HepG2 (cell line): ENCODE measurements at regions not wholly inside any gene's neighbourhood (a gene's known extent, or its start where the extent isn't known, plus 50 kb on each side); places are given as distances from the start of the nearest gene placed in this dataset.

Experiments
- ATAC-seq: fragments of 200-7000 bp; cut with Tn5 transposase; 3 replicates; pipeline ENCODE4 v1.9.1; 2020; ENCODE audit warnings: mild to moderate bottlenecking, moderate library complexity
- BruUV-seq: library from RNA; stranded (reverse); fragments of 400-500 nt; replicated peaks from 2 replicates; lab custom pipeline; 2021; lab: Mats Ljungman, UMichigan
- CTCF ChIA-PET: fragments of 300-600 bp; formaldehyde crosslinking; extraction: SDS; loops from one replicate; lab custom pipeline; 2021; ENCODE audit warnings: low total read pairs, inconsistent platforms, low intra/inter-chr PET ratio; lab: Yijun Ruan, JAX
- POLR2A ChIA-PET: fragments of 350-600 bp; sonication (Branson Sonifier 250); formaldehyde crosslinking; loops from one replicate; lab custom pipeline; 2020; ENCODE audit warnings: antibody characterized with exemption, inconsistent platforms; lab: Yijun Ruan, JAX
- DNase-seq: peaks from one replicate; pipeline ENCODE4 v3.0.0-alpha.2; 2015; ENCODE audit warnings: low spot score
- FAIRE-seq: peaks from 3 replicates; lab custom pipeline; 2011; peaks lifted over from hg19 to GRCh38; lab: Jason Lieb, UNC
- H2AFZ ChIP-seq: one replicate; pipeline ENCODE4 v1.6.1; 2011; ENCODE audit warnings: low read length, inconsistent platforms
- H3K27ac ChIP-seq: fragments of 300-600 bp; 3 replicates; pipeline ENCODE4 v1.8.0; 2011; ENCODE audit warnings: mixed run types, mild to moderate bottlenecking, mixed read lengths, low read length, inconsistent platforms; ENCODE audit not compliant: insufficient read depth; ENCODE audit errors: extremely low read length
- H3K27me3 ChIP-seq, 2 experiments: fragments of 200-600 bp in 1 of 2; 2 replicates in 1 of 2; 3 replicates in 1 of 2; pipeline versions ENCODE4 v1.6.0 to v1.8.0; 2011; ENCODE audit warnings: low read length in 2 of 2, mild to moderate bottlenecking in 2 of 2, moderate library complexity in 2 of 2, inconsistent platforms in 1 of 2; ENCODE audit not compliant: insufficient read depth in 2 of 2, control insufficient read depth in 1 of 2
- H3K36me3 ChIP-seq, 2 experiments: fragments of 200-600 bp in 1 of 2; replicated peaks in 1 of 2; 2 replicates in 1 of 2; 3 replicates in 1 of 2; pipeline versions ENCODE4 v1.5.1 to v1.8.0; 2011; ENCODE audit warnings: low read length in 2 of 2, inconsistent platforms in 1 of 2; ENCODE audit not compliant: insufficient read depth in 2 of 2, control insufficient read depth in 1 of 2
- H3K4me1 ChIP-seq: 2 replicates; pipeline ENCODE4 v1.5.1; 2012; ENCODE audit warnings: low read length, inconsistent platforms; ENCODE audit not compliant: insufficient read depth
- H3K4me2 ChIP-seq: 2 replicates; pipeline ENCODE4 v1.6.0; 2011; ENCODE audit warnings: low read depth, low read length, inconsistent platforms
- H3K4me3 ChIP-seq, 3 experiments: fragments of 200-600 bp in 1 of 3; sonication (generic), shearing (Covaris generic) in 1 of 3; replicated peaks in 1 of 3; 2 replicates each; pipeline ENCODE4 v1.5.1; 2011 to 2016; ENCODE audit warnings: low read length in 3 of 3, inconsistent platforms in 2 of 3, low read depth in 2 of 3, mild to moderate bottlenecking in 2 of 3, control low read depth in 1 of 3, mixed read lengths in 1 of 3; ENCODE audit not compliant: insufficient read depth in 1 of 3
- H3K79me2 ChIP-seq: one replicate; pipeline ENCODE4 v1.6.1; 2011; ENCODE audit warnings: low read length, inconsistent platforms; ENCODE audit not compliant: insufficient read depth
- H3K9ac ChIP-seq: 2 replicates; pipeline ENCODE4 v1.6.0; 2011; ENCODE audit warnings: mild to moderate bottlenecking, low read depth, low read length, inconsistent platforms; ENCODE audit not compliant: insufficient read depth
- H3K9me3 ChIP-seq: 2 replicates; pipeline ENCODE4 v1.5.1; 2012; ENCODE audit warnings: mild to moderate bottlenecking, low read length
- H4K20me1 ChIP-seq: 2 replicates; pipeline ENCODE4 v1.6.0; 2011; ENCODE audit warnings: inconsistent platforms, mild to moderate bottlenecking, low read length, moderate library complexity; ENCODE audit not compliant: insufficient read depth
- CCAR2 ChIP-seq: fragments of 200-400 bp; formaldehyde crosslinking; optimal IDR thresholded peaks from 2 replicates; pipeline ENCODE3; 2018; ENCODE audit warnings: low read depth, mild to moderate bottlenecking, low read length, moderate library complexity
- GLI4 ChIP-seq: sonication (generic); formaldehyde crosslinking; IDR thresholded peaks from 2 replicates; pipeline ENCODE4 v1.5.1; 2020; ENCODE audit warnings: missing genetic modification reagents, mild to moderate bottlenecking, moderate library complexity, borderline replicate concordance
- ZNF317 ChIP-seq: sonication (generic); formaldehyde crosslinking; IDR thresholded peaks from 2 replicates; pipeline ENCODE4 v1.5.0; 2020; ENCODE audit warnings: mild to moderate bottlenecking, missing genetic modification reagents
- ZNF451 ChIP-seq: sonication (generic); formaldehyde crosslinking; IDR thresholded peaks from 2 replicates; pipeline ENCODE4 v1.5.0; 2020; ENCODE audit warnings: mild to moderate bottlenecking, missing genetic modification reagents
- ZNF550 ChIP-seq: sonication (generic); formaldehyde crosslinking; IDR thresholded peaks from 2 replicates; pipeline ENCODE4 v1.4.0; 2020; ENCODE audit warnings: mild to moderate bottlenecking, missing genetic modification reagents, borderline replicate concordance
- ZNF775 ChIP-seq: sonication (generic); formaldehyde crosslinking; IDR thresholded peaks from 2 replicates; pipeline ENCODE4 v1.4.0; 2020; ENCODE audit warnings: missing genetic modification reagents, mild to moderate bottlenecking, moderate library complexity, borderline replicate concordance
- WGBS: methylation state at CpG from one replicate; pipeline ENCODE4 v1.1.6; 2017; ENCODE audit warnings: low lambda C conversion rate; 5-methylcytosine and 5-hydroxymethylcytosine counted together
- in situ Hi-C: cut with HindIII; loops from 2 replicates; pipeline ENCODE4 v1.10.0; 2017; ENCODE audit warnings: low pct_unique_long_range_greater_than_20kb; ENCODE audit not compliant: extremely low pct_ligation_motif_present
- intact Hi-C: fragments of 100-400 bp; cut with micrococcal nuclease; formaldehyde crosslinking; loops from one replicate; pipeline ENCODE4 v1.10.0; 2022; ENCODE audit not compliant: unreplicated experiment

DNA sequence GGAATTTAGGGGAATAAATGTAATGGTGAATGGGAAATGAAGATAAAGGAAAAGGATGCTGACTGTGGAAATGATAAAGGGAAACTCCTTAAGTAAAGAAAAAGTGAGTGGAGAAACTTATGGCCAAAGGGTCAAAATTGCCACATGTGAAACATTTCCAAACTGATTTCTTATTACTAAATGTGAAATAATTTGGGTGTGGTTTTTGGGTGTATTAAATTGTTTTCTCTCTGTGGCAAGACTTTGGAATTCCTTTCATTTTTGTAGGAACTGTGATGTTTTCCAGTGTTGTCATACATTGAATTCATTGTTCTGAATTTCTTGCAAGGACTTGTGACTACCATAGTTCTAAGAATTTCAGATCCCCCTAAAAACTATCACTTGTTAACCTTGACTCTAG lies 1891.5 kb upstream of the SEL1L start:
- no peaks in the 10 kb centered on the region for H4K20me1 ChIP-seq
- H3K79me2 ChIP-seq: no peaks in the 10 kb centered on the region
- FAIRE-seq (no peak), ATAC-seq (no peak), DNase-seq (no peak)
- H3K36me3 ChIP-seq: no peaks in the 10 kb centered on the region
- in situ Hi-C loops (no loop called here), intact Hi-C loops (no loop called here)
- no peak overlapping the region for H3K4me2 ChIP-seq
- no peak for TF ChIP-seq ZNF317 (CRISPR knock-in tag)
- H2AFZ ChIP-seq: no peak overlapping the region
- BruUV-seq: no TSS peak
- peaks cover 53% of the 10 kb centered on the region for H3K9me3 ChIP-seq
- no peaks in the 10 kb centered on the region for H3K27me3 ChIP-seq
- CTCF ChIA-PET: no interaction called here
- no peak overlapping the region for H3K9ac ChIP-seq
- H3K4me3 ChIP-seq: no peak overlapping the region
- POLR2A ChIA-PET: no interaction called here
- no peaks in the 10 kb centered on the region for H3K4me1 ChIP-seq
- no peak overlapping the region for H3K27ac ChIP-seq

DNA sequence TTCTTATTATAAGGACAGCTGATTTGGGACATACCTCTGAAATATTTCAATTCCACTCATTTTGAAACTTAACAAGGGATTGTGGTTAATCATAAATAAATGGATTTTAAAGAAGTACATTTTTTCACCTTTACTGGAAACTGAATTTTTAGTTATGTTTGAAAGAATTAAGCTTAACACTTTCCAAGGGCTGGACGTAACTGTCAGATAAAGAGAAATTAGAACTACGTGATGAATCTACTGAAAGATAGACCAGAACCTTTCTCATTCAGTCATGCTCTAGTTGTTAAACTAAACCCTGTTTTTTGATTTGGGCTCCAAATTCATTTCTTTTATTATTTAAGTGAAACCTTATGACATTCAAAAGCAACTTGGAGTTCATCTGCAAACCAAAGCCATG lies 1892.1 kb upstream of the SEL1L start:
- intact Hi-C loops (no loop called here), in situ Hi-C loops (no loop called here)
- Histone ChIP-seq H3K79me2 (no peaks in the 10 kb centered on the region), H2AFZ (no peak overlapping the region), H3K4me3 (no peak overlapping the region), H3K4me1 (no peaks in the 10 kb centered on the region), H3K4me2 (no peak overlapping the region), H3K36me3 (no peaks in the 10 kb centered on the region), H3K27me3 (no peaks in the 10 kb centered on the region), H3K9me3 (peaks cover 51% of the 10 kb centered on the region), H3K9ac (no peak overlapping the region), H3K27ac (no peak overlapping the region), H4K20me1 (no peaks in the 10 kb centered on the region)
- FAIRE-seq (no peak), ATAC-seq (no peak), DNase-seq (no peak)
- BruUV-seq: no TSS peak
- 2% methylated on average over 2 of the region's 2 CpGs for WGBS
- POLR2A ChIA-PET: no interaction called here
- CTCF ChIA-PET: no interaction called here
- TF ChIP-seq ZNF775 (no peak), GLI4 (CRISPR knock-in tag) (no peak), CCAR2 (no peak), ZNF451 (CRISPR knock-in tag) (no peak), ZNF550 (no peak)
- TF ChIP-seq, all 625 proteins: peak for 0
